HG02884 (cell line): ENCODE measurements at regions not wholly inside any gene's neighbourhood (a gene's known extent, or its start where the extent isn't known, plus 50 kb on each side); places are given as distances from the start of the nearest gene placed in this dataset.

Experiments
- ATAC-seq: cut with Tn5 transposase; IDR thresholded peaks from one replicate; pipeline ENCODE4 v1.9.1; 2021; ENCODE audit warnings: mild to moderate bottlenecking, moderate library complexity; ENCODE audit not compliant: unreplicated experiment

GRCh38 chr4:181162266-181162665 lies 1080.9 kb upstream of the TENM3 start:
- no peak for ATAC-seq

DNA sequence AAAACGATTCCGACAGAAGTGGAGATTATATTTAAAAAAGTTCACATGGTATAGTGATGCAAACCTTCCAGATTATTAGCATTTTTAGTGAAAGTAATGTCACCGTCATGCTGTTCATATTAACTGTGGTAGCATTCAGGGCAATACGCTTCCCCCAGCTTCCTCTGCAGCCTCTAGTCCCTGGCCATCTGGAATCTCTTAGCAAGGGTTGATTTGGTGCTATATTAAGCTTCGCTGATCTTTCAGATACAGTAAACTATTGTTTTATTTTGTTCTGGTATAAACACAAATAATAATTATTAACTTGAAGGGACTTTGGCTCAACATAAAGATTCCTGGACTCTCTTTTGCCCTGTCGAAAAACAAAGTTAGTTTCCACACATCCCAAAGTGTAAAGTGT lies 1080.5 kb upstream of the TENM3 start:
- ATAC-seq: no peak

- no peak for ATAC-seq
These were observed 1076.3 kb upstream of the TENM3 start for GRCh38 chr4:181166742-181167399.

DNA sequence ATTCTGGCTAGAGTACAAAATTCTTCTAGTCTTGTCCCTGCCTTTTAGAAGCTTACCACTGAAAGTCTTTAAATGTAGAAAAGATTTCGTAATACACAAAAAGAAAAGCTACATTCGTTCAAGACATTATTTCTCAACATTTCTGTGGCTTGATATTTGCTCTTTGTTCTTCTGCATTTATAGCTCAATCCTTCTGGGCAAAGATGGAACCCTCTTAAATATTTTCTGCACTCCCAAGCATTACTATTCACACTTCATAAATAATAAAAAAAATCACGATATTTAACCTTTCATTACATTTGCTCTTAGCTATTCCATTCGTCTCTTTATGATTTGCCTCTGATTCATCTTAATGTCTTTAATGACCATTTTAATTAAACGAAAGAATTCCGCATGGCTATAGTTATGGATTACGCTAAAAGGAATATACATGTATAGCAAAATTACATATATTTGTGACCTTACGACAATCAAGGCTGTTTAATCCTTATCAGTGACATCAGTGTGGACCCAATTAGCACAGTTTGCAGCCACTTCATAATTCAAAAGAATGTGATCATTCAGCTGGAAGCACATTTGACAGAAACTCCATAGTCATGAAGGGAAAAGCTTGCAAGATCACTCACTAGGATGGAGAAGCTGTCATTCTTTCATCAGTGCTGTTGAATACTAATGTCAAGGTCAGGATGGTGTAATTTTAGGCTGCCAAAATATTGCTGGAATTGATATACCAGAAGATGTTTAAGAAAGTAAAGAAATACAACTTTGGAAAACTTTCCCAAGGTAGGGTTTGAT lies 1075.0 kb upstream of the TENM3 start:
- ATAC-seq: no peak

- no peak for ATAC-seq
These were observed 1070.2 kb upstream of the TENM3 start for GRCh38 chr4:181173046-181173445.

- ATAC-seq: no peak
These were observed 1066.9 kb upstream of the TENM3 start for GRCh38 chr4:181176306-181176705.

DNA sequence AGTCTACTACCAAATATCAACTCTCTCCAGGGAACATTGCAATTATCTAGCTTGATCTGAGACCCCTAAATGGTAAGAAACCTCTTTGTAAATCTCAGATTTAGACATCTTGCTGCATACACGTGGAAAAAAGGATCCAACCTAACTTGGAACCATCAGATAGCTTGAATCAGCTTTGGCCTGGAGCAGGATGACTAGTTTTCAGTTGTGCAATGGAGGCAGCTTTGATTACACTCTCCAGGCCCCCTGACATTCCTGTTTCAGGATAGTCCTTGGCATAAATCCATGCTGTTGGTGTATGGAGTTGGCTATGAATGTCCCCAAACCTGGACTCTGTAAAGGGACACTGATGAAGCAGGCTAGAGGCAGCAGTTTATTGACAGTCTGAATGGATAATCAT lies 1061.9 kb upstream of the TENM3 start:
- ATAC-seq: no peak

DNA sequence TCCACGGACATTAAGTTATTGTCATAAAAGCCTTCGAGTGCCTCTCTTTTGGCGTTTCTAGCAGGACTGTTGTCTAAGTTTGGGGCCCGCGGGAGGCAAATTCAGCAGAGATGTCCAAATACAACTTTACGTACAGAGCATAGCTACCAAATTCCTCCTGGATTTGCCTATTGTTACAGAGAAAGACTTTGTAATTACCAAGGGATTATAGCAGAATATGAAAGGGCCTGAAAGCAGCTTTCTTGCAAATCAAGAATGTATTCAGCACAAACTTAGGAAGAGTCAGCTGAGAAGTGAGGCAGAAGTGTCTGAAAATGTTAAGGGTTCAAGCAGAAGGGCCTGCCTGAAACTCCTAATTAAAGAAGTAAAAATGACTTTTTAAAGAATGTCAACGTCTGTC lies 1053.5 kb upstream of the TENM3 start:
- no peak for ATAC-seq

DNA sequence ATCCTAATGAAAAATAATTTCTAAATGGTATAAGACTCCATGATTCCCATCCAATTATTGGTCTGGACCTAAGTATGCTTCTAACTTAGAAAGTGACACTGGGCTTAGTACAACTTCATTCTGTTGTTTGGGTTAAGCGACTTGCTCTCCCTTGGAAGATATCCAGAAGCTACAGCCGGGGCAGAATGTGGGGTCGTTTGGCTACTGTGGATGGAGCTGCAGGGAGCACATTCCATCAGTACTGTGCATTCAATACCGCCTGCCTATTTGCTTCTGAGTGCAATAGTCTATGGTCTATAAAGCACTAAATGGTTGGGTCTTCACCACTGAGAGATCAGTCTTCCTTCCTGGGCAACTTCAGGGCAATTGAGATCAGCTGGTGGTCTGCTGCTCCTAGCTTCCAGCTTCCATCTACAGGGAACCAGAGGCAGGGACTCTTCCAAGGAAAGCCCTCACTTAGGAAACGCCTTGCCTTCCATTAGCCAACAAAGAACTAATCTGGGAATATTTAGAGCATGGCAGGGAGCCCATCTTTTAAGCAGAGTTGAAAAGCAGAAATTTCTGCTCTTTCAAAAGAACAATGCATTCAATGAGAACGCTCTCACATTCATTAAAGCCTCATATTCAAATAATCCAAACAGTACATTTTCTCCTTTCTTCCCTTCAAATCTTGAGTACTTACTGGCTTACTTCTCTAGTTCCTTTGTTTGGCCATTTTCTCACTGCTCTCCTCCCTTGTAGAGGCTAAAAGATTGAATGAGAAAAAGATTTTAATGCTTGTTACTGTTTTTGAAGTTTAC lies 1049.9 kb upstream of the TENM3 start:
- no peak for ATAC-seq

- ATAC-seq: no peak
These were observed 1049.1 kb upstream of the TENM3 start for GRCh38 chr4:181194096-181194495.

DNA sequence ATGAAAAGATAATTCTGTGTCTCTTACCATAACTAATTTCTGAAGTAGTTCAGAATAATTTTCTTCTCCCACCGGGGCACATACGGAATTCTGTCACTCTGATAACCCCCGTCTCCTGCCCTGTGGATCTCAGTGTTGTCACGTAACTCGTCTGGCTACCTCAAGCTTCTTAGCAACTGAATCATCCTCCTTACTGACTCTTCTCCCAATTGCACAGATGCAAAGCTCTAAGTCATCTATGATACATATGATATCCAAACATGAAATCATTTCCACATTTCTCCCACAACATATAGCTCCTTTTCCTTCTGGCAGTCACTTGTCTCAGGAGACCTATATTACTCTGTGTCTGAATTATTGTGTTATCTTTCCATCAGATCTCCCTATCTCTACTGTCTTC lies 1043.1 kb upstream of the TENM3 start:
- no peak for ATAC-seq

DNA sequence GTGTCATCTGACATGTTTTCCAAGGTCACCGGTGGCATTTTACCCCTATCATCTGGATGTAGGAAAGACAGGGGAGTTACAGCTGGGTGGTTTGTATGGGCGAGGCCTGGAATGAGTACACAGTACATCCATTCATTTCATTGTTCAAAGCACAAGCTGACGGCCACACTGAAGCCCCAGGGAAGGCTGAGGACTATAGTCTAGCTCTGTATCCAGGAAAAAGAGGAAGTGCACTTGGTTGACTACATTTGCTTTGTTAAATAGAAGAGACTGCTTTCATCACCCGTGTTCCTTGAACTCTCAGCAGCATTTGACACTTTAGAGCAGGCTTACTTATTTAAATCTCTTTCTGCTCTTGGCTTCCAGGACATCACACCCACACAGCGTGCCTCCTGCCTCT lies 1041.0 kb upstream of the TENM3 start:
- no peak for ATAC-seq

- ATAC-seq: no peak
These were observed 1039.1 kb upstream of the TENM3 start for GRCh38 chr4:181204109-181204508.

DNA sequence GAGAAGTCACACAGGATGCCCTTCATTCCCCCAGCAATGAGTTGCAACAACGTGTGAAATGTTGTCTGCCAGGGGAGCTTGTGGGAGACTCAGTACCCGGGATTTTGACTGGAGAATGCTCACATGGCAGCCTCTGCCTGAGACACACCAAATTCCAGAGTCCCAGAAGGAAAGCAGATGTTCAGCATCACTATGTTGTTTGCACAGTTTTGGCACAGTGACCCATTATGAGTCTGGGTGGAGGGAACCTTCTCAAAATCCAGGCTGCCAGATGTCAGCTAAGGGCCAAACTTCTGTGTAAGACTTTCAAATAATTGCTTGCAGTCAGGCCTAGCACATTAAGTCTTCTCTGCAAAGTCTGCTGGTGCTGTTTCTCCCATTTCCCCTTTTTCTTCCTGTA lies 1029.7 kb upstream of the TENM3 start:
- ATAC-seq: no peak

GRCh38 chr4:181216501-181216900 lies 1026.7 kb upstream of the TENM3 start:
- ATAC-seq: no peak

DNA sequence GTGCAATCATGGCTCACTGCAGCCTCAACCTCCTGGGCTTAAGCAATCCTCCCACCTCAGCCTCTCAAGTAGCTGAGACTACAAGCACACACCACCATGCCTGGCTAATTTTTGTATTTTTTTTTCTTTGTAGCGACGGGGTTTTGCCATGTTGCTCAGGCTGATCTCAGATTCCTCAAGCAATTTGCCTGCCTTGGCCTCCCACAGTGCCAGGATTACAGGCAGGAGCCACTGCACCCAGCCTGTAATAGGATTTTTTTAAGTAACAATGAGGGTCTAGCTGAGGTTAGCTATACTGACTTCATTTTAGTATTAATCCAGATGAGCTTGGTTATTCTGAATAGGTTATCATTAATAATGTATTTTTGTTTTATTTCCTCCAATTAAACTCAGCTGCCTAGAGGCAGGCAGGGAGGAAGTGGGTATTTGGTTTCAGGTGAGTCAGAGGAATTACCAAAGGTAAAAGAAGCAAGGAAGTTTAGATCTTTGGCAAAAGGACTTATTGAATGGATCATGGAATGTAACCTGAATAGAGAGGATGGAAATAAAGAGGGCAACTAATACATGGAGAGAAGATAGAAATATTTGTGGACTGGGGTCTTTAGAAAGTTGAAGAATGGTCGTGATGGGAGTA lies 1023.3 kb upstream of the TENM3 start:
- ATAC-seq: no peak

DNA sequence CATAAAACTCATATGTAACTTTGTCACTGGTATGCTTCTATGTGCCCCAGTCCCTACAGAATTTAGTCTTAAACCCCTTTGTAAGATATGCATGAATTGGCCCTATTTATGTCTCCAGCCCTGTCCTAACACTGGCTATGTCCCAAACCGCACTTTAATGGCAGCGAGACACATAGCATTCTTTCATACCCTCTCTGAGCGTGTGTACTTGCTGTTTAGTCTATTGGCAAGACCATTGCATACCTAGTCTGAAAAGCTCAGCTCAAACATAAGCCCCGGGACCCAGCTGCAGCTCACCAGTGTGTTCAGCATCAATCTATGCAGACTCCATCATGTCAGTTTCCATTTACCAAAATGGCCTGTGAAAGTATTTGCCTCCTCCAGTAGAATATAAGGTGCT lies 1018.4 kb upstream of the TENM3 start:
- ATAC-seq: no peak

DNA sequence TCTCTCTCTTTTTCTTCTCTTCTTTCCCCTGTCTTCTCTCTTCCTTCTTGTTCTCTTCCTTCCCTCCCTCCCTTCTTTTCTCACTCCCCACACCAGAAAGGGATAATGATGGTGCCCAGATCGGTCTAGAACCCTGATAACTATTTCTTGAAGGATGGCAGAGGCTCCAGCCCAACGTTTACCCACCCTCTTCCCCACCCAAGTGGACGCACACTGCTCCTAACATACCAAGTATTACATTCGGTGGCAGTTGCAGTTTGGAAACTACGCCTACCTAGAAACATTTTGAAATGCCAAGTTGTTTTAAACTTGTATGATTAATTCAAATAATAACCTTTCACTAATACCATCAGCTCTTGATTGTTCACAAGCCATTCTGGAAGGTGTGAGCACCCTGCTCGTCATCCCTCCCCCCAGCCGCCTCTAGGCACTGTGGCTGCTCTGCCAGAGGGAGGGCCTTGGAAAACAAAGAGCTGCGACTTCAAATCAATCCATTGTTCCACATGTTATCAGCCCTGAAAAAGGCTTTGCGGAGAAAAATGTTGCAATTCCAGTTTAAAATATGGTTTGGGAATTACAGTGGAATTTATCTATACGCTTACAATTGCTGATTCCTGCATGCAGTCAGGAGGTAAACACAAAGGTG lies 1017.5 kb upstream of the TENM3 start:
- no peak for ATAC-seq

DNA sequence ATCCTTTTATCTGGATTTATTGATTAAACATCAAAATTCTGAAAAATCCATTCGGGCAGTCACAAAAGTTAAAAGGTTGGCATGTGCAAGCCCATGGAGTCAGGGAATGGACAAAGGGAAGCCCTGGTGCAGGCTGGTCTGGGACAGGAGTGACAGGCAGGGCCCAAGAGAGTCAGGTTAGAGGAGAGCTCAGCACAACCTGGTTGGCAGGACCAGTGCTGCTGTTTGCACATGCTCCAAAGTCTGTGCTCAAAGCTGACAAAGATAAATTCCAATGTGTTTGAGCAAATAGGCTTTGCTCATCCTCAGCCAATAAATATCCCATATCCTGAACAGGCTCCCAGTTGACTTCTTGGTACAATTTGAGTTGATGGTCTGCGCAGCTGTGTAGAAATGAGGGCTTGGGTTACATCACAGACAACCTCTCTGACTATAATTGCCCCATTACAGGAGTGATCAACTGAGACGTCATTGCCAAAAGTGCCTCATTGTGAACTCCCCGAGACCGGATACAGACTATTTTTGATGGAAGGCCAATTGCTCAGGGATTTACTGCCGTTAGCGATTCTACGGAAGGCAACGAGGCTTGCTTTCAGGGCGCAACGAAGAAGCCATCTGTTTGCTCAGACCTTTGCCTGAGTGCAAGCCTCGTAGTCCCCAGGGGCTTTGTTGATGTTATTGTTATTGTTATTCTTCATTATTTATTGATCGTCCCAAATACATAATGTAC lies 1008.1 kb upstream of the TENM3 start:
- no peak for ATAC-seq

GRCh38 chr4:181245326-181245725 lies 997.9 kb upstream of the TENM3 start:
- no peak for ATAC-seq
